ENCODE measurements at regions not wholly inside any gene's neighbourhood (a gene's known extent, or its start where the extent isn't known, plus 50 kb on each side); places are given as distances from the start of the nearest gene placed in this dataset.

DNA sequence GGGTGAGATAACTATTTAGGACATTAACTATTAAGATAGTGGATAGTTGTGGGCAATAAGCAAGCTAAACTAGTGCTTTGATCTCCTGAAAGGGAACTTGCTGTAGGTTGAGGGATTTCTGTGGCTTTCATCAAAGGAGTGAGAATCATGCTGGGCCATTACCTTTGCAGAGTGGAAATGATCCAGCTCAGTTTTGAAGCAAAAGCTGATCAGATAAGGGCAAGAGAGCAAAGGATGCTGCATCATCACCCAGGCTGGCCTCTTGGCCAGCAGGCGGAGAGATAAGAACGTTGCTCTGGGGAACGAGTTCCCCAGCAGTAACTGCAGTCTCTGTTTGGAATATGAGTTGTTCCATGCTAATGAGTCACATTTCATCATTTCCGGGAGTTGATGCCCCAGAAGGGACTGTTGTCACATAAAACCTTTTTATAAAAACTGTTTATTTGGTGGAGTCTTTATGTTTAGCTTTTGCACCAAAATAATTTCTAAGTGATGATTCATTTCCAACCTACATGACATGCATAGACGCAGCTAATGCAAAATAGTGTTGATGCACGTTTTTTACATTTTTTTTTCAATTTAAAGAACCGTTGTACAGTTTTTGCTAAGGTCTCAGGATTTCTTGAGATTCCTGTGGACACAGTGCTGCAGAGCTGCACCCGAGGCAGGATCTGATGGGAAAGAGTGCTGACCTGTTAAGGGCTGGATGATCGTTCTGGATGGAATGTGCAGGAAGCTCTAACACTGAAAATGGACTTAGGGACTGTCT is 99.3 kb downstream of the ACTBL2 start:
- no peak for DNase-seq

DNA sequence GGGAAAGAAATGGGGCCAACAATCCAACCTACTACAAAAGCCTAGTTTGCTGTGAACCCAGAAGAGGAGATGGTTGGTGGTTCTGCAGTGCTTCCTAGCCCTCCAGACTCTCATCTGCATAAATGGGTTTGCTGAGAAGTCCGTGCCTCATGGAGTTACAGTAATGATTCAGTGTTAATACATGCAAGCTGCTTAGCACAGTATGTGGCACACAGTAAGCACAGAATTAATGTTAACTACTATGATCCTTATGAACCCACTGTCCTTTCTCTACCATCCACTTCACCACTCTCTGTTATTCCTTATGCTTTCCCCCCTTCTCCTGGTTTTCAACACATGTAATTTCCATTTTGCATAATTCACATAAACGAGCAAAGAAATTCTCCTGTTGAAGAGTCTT is 100.0 kb downstream of the ACTBL2 start:
- Histone ChIP-seq H3K9me3 (no peaks in the 10 kb centered on the region), H3K27ac (no peak overlapping the region), H3K36me3 (no peaks in the 10 kb centered on the region), H3K4me1 (no peaks in the 10 kb centered on the region), H3K4me3 (replicated peaks in 1 of 3) (no peak overlapping the region), H3K27me3 (no peaks in the 10 kb centered on the region)
- 71 to 78% methylated on average over 2 of the region's 2 CpGs for WGBS, 2 donors
- TF ChIP-seq, protein P1, sequence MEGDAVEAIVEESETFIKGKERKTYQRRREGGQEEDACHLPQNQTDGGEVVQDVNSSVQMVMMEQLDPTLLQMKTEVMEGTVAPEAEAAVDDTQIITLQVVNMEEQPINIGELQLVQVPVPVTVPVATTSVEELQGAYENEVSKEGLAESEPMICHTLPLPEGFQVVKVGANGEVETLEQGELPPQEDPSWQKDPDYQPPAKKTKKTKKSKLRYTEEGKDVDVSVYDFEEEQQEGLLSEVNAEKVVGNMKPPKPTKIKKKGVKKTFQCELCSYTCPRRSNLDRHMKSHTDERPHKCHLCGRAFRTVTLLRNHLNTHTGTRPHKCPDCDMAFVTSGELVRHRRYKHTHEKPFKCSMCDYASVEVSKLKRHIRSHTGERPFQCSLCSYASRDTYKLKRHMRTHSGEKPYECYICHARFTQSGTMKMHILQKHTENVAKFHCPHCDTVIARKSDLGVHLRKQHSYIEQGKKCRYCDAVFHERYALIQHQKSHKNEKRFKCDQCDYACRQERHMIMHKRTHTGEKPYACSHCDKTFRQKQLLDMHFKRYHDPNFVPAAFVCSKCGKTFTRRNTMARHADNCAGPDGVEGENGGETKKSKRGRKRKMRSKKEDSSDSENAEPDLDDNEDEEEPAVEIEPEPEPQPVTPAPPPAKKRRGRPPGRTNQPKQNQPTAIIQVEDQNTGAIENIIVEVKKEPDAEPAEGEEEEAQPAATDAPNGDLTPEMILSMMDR (IDR thresholded peaks at IDR 0.05), result no peak
- no peak for TF ChIP-seq POLR2A (IDR thresholded peaks at IDR 0.05)
- intact Hi-C loops (cut with DNase I), result no loop called here
- DNase-seq, result no peak

More for the DNA sequence above, 99.3 kb downstream of the ACTBL2 start:
- WGBS, 2 donors, result 32 to 37% methylated on average over 9 of the region's 9 CpGs
- no peak overlapping the region for H3K4me3 ChIP-seq (replicated peaks in 1 of 3)
- no peaks in the 10 kb centered on the region for H3K4me1 ChIP-seq
- no peak overlapping the region for H3K27ac ChIP-seq
- TF ChIP-seq, protein P1 (IDR thresholded peaks at IDR 0.05), result no peak
- TF ChIP-seq POLR2A (IDR thresholded peaks at IDR 0.05), result no peak
- no peaks in the 10 kb centered on the region for H3K36me3 ChIP-seq
- H3K27me3 ChIP-seq, result no peaks in the 10 kb centered on the region
- no peaks in the 10 kb centered on the region for H3K9me3 ChIP-seq
- intact Hi-C loops (cut with DNase I), result no loop called here

DNA sequence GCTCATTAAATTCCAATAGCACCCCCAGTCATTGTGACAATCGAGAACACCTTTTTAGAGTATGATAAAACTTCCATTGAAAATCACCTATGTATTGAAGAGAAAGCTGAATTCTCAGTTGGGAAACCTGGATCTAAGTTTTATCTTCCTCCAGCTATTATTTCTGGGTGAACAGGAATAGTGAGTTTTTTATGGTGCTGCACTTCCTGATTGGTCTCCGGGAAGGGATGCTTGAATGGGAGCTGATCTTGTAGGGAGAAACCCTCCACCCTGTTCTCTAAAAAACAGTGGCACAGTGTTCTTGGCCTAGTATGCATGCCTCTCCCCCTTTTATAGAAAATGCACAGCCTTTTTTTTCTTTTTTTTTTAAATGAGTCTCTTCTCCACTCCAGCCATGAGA is 112.2 kb downstream of the ACTBL2 start:
- H3K4me3 ChIP-seq (replicated peaks in 1 of 3), result no peak overlapping the region
- no peaks in the 10 kb centered on the region for H3K36me3 ChIP-seq
- TF ChIP-seq, protein P1 (IDR thresholded peaks at IDR 0.05), result no peak
- no peak for TF ChIP-seq POLR2A (IDR thresholded peaks at IDR 0.05)
- DNase-seq, result no peak
- WGBS, 2 donors, result 74 to 78% methylated on average over 2 of the region's 2 CpGs
- H3K27ac ChIP-seq, result no peak overlapping the region
- H3K27me3 ChIP-seq, result no peaks in the 10 kb centered on the region
- H3K9me3 ChIP-seq, result no peaks in the 10 kb centered on the region
- no peaks in the 10 kb centered on the region for H3K4me1 ChIP-seq
- intact Hi-C loops (cut with DNase I), result no loop called here

DNA sequence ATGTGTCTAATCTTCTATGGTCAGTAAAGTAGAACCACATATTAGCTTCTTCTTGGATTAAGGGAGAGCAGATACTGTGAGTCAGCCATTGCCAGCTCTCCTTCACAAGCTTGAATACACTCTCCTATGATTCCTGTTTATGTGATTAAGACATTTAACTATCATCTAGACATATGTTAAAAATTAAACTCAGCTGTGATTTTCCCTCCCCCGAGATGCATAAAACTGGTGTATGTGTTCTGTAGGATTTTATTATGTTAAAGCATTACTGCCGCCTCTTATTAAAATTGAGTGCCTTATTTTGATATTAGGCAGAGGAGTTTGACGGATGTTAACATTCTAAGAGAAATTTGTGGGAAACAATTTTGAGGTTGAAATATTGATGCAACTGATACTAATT is 114.6 kb downstream of the ACTBL2 start:
- H3K4me3 ChIP-seq (replicated peaks in 1 of 3), result no peak overlapping the region
- intact Hi-C loops (cut with DNase I), result no loop called here
- DNase-seq, result no peak
- H3K27ac ChIP-seq, result no peak overlapping the region
- 89 to 92% methylated on average over 3 of the region's 3 CpGs for WGBS, 2 donors
- no peaks in the 10 kb centered on the region for H3K9me3 ChIP-seq
- H3K4me1 ChIP-seq, result no peaks in the 10 kb centered on the region
- no peaks in the 10 kb centered on the region for H3K27me3 ChIP-seq
- no peaks in the 10 kb centered on the region for H3K36me3 ChIP-seq
- TF ChIP-seq, protein P1 (IDR thresholded peaks at IDR 0.05), result no peak
- no peak for TF ChIP-seq POLR2A (IDR thresholded peaks at IDR 0.05)

DNA sequence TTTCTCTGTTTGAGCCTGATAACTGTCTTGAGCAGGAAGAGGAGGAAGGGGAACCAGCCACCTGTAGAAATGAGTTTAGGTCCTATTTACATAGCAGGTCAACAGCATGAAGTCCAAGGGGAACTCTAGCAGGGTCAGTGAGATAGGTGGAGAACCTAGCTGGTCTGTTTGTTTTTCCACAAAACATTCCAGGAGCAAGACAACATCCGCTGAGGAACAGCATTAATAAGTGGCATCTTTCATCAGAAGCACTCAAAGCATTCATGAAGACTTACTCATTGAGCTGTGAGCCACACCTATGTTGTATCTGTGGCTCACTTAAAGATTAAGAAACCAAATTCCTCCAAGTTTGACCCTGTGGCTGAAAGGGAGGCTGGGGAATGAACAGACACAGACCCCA is 115.9 kb downstream of the ACTBL2 start:
- Histone ChIP-seq H3K4me3 (replicated peaks in 1 of 3) (no peak overlapping the region), H3K36me3 (no peaks in the 10 kb centered on the region), H3K9me3 (no peaks in the 10 kb centered on the region), H3K27ac (no peak overlapping the region), H3K4me1 (no peaks in the 10 kb centered on the region), H3K27me3 (no peaks in the 10 kb centered on the region)
- DNase-seq, result no peak
- intact Hi-C loops (cut with DNase I), result no loop called here
- WGBS, 2 donors, result 58 to 67% methylated on average over 1 of the region's 1 CpG
- TF ChIP-seq POLR2A (IDR thresholded peaks at IDR 0.05), result no peak
- TF ChIP-seq, protein P1 (IDR thresholded peaks at IDR 0.05), result no peak
